ENCODE measurements at regions not wholly inside any gene's neighbourhood (a gene's known extent, or its start where the extent isn't known, plus 50 kb on each side); places are given as distances from the start of the nearest gene placed in this dataset.

DNA sequence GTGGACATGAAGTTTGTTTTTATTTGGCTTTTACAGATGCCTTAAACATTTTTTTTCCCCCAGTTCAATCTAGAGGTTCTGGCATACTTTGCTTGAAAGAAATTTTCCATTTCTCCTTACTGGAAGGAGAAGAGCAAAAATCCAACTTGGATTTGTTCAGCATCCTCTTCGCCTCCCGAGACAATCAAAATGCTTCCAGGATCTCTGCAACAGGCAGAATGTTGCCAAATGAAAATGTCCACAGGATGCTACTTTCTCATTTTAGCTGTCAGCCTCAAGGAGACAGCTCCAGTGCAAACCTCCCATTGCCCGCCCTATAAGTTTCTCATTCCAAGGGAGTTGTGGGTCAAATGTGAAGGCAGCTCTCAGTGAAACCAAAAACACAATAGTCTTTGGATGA, 1972.1 kb downstream of the MAT2B start:
- TF ChIP-seq, protein P1, sequence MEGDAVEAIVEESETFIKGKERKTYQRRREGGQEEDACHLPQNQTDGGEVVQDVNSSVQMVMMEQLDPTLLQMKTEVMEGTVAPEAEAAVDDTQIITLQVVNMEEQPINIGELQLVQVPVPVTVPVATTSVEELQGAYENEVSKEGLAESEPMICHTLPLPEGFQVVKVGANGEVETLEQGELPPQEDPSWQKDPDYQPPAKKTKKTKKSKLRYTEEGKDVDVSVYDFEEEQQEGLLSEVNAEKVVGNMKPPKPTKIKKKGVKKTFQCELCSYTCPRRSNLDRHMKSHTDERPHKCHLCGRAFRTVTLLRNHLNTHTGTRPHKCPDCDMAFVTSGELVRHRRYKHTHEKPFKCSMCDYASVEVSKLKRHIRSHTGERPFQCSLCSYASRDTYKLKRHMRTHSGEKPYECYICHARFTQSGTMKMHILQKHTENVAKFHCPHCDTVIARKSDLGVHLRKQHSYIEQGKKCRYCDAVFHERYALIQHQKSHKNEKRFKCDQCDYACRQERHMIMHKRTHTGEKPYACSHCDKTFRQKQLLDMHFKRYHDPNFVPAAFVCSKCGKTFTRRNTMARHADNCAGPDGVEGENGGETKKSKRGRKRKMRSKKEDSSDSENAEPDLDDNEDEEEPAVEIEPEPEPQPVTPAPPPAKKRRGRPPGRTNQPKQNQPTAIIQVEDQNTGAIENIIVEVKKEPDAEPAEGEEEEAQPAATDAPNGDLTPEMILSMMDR (IDR thresholded peaks at IDR 0.05), result no peak
- no peak for TF ChIP-seq POLR2A (IDR thresholded peaks at IDR 0.05)

Measured in thyroid gland (tissue), 4 donors.